ENCODE measurements at regions not wholly inside any gene's neighbourhood (a gene's known extent, or its start where the extent isn't known, plus 50 kb on each side); places are given as distances from the start of the nearest gene placed in this dataset.

- H3K27ac ChIP-seq (ENCODE audit: low read depth in 2 of 2, low read length in 1 of 2), result no peak overlapping the region
- H3K9me3 ChIP-seq (ENCODE audit: control insufficient read depth in 2 of 2, insufficient read depth in 1 of 2, low read depth in 1 of 2, low read length in 1 of 2), result no peaks in the 10 kb centered on the region
- H3K36me3 ChIP-seq (ENCODE audit: control insufficient read depth in 2 of 2, insufficient read depth in 2 of 2, low read length in 1 of 2), result no peaks in the 10 kb centered on the region
- WGBS, 2 donors, result 43 to 52% methylated on average over 4 of the region's 4 CpGs
- no peak overlapping the region for H3K4me3 ChIP-seq (ENCODE audit: low read depth in 1 of 2, low read length in 2 of 2)
- H3K27me3 ChIP-seq (ENCODE audit: control insufficient read depth in 1 of 2, insufficient read depth in 2 of 2, low read length in 2 of 2), result no peaks in the 10 kb centered on the region
- peaks cover 0 to 2% of the 10 kb centered on the region in 2 donors for H3K4me1 ChIP-seq (ENCODE audit: control insufficient read depth in 2 of 2, insufficient read depth in 2 of 2, low read length in 1 of 2)
These were observed 311.8 kb upstream of the DMRT1 start for GRCh38 chr9:529731-530130.

GRCh38 chr9:530681-531080 is 310.8 kb upstream of the DMRT1 start:
- H3K36me3 ChIP-seq (ENCODE audit: control insufficient read depth in 2 of 2, insufficient read depth in 2 of 2, low read length in 1 of 2), result no peaks in the 10 kb centered on the region
- peaks cover 5 to 6% of the 10 kb centered on the region in 2 donors for H3K4me1 ChIP-seq (ENCODE audit: control insufficient read depth in 2 of 2, insufficient read depth in 2 of 2, low read length in 1 of 2)
- WGBS, 2 donors, result 23 to 32% methylated on average over 3 of the region's 3 CpGs
- no peaks in the 10 kb centered on the region for H3K27me3 ChIP-seq (ENCODE audit: control insufficient read depth in 1 of 2, insufficient read depth in 2 of 2, low read length in 2 of 2)
- no peak overlapping the region for H3K4me3 ChIP-seq (ENCODE audit: low read depth in 1 of 2, low read length in 2 of 2)
- peak overlapping the region in 1 of 2 donors; percentile 35 for H3K27ac ChIP-seq (ENCODE audit: low read depth in 2 of 2, low read length in 1 of 2)
- H3K9me3 ChIP-seq (ENCODE audit: control insufficient read depth in 2 of 2, insufficient read depth in 1 of 2, low read depth in 1 of 2, low read length in 1 of 2), result no peaks in the 10 kb centered on the region

GRCh38 chr9:532707-533106 is 308.8 kb upstream of the DMRT1 start:
- H3K27me3 ChIP-seq (ENCODE audit: control insufficient read depth in 1 of 2, insufficient read depth in 2 of 2, low read length in 2 of 2), result no peaks in the 10 kb centered on the region
- peaks cover 5 to 6% of the 10 kb centered on the region in 2 donors for H3K4me1 ChIP-seq (ENCODE audit: control insufficient read depth in 2 of 2, insufficient read depth in 2 of 2, low read length in 1 of 2)
- no peaks in the 10 kb centered on the region for H3K36me3 ChIP-seq (ENCODE audit: control insufficient read depth in 2 of 2, insufficient read depth in 2 of 2, low read length in 1 of 2)
- H3K9me3 ChIP-seq (ENCODE audit: control insufficient read depth in 2 of 2, insufficient read depth in 1 of 2, low read depth in 1 of 2, low read length in 1 of 2), result no peaks in the 10 kb centered on the region
- 47 to 51% methylated on average over 6 of the region's 6 CpGs for WGBS, 2 donors
- H3K4me3 ChIP-seq (ENCODE audit: low read depth in 1 of 2, low read length in 2 of 2), result no peak overlapping the region
- H3K27ac ChIP-seq (ENCODE audit: low read depth in 2 of 2, low read length in 1 of 2), result no peak overlapping the region

- H3K4me1 ChIP-seq (ENCODE audit: control insufficient read depth in 2 of 2, insufficient read depth in 2 of 2, low read length in 1 of 2), result peaks cover 5 to 6% of the 10 kb centered on the region in 2 donors
- H3K27ac ChIP-seq (ENCODE audit: low read depth in 2 of 2, low read length in 1 of 2), result no peak overlapping the region
- H3K9me3 ChIP-seq (ENCODE audit: control insufficient read depth in 2 of 2, insufficient read depth in 1 of 2, low read depth in 1 of 2, low read length in 1 of 2), result no peaks in the 10 kb centered on the region
- H3K4me3 ChIP-seq (ENCODE audit: low read depth in 1 of 2, low read length in 2 of 2), result no peak overlapping the region
- no peaks in the 10 kb centered on the region for H3K27me3 ChIP-seq (ENCODE audit: control insufficient read depth in 1 of 2, insufficient read depth in 2 of 2, low read length in 2 of 2)
- no peaks in the 10 kb centered on the region for H3K36me3 ChIP-seq (ENCODE audit: control insufficient read depth in 2 of 2, insufficient read depth in 2 of 2, low read length in 1 of 2)
- WGBS, 2 donors, result 25 to 30% methylated on average over 4 of the region's 4 CpGs
These were observed 306.6 kb upstream of the DMRT1 start for GRCh38 chr9:534886-535285.

GRCh38 chr9:535356-535755 is 306.1 kb upstream of the DMRT1 start:
- Histone ChIP-seq H3K27me3 (ENCODE audit: control insufficient read depth in 1 of 2, insufficient read depth in 2 of 2, low read length in 2 of 2) (no peaks in the 10 kb centered on the region), H3K36me3 (ENCODE audit: control insufficient read depth in 2 of 2, insufficient read depth in 2 of 2, low read length in 1 of 2) (no peaks in the 10 kb centered on the region), H3K4me3 (ENCODE audit: low read depth in 1 of 2, low read length in 2 of 2) (no peak overlapping the region), H3K27ac (ENCODE audit: low read depth in 2 of 2, low read length in 1 of 2) (no peak overlapping the region), H3K4me1 (ENCODE audit: control insufficient read depth in 2 of 2, insufficient read depth in 2 of 2, low read length in 1 of 2) (peaks cover 5 to 6% of the 10 kb centered on the region in 2 donors), H3K9me3 (ENCODE audit: control insufficient read depth in 2 of 2, insufficient read depth in 1 of 2, low read depth in 1 of 2, low read length in 1 of 2) (no peaks in the 10 kb centered on the region)
- WGBS, 2 donors, result 74 to 77% methylated on average over 4 of the region's 4 CpGs

GRCh38 chr9:536597-537511 is 304.6 kb upstream of the DMRT1 start:
- Histone ChIP-seq H3K27ac (ENCODE audit: low read depth in 2 of 2, low read length in 1 of 2) (no peak overlapping the region), H3K36me3 (ENCODE audit: control insufficient read depth in 2 of 2, insufficient read depth in 2 of 2, low read length in 1 of 2) (no peaks in the 10 kb centered on the region), H3K9me3 (ENCODE audit: control insufficient read depth in 2 of 2, insufficient read depth in 1 of 2, low read depth in 1 of 2, low read length in 1 of 2) (no peaks in the 10 kb centered on the region), H3K4me1 (ENCODE audit: control insufficient read depth in 2 of 2, insufficient read depth in 2 of 2, low read length in 1 of 2) (peaks cover 4 to 5% of the 10 kb centered on the region in 2 donors), H3K27me3 (ENCODE audit: control insufficient read depth in 1 of 2, insufficient read depth in 2 of 2, low read length in 2 of 2) (no peaks in the 10 kb centered on the region), H3K4me3 (ENCODE audit: low read depth in 1 of 2, low read length in 2 of 2) (no peak overlapping the region)
- WGBS, 2 donors, result 48 to 60% methylated on average over 11 of the region's 11 CpGs

- Histone ChIP-seq H3K4me1 (ENCODE audit: control insufficient read depth in 2 of 2, insufficient read depth in 2 of 2, low read length in 1 of 2) (peaks cover 0 to 3% of the 10 kb centered on the region in 2 donors), H3K4me3 (ENCODE audit: low read depth in 1 of 2, low read length in 2 of 2) (no peak overlapping the region), H3K27ac (ENCODE audit: low read depth in 2 of 2, low read length in 1 of 2) (no peak overlapping the region), H3K36me3 (ENCODE audit: control insufficient read depth in 2 of 2, insufficient read depth in 2 of 2, low read length in 1 of 2) (no peaks in the 10 kb centered on the region), H3K27me3 (ENCODE audit: control insufficient read depth in 1 of 2, insufficient read depth in 2 of 2, low read length in 2 of 2) (no peaks in the 10 kb centered on the region), H3K9me3 (ENCODE audit: control insufficient read depth in 2 of 2, insufficient read depth in 1 of 2, low read depth in 1 of 2, low read length in 1 of 2) (no peaks in the 10 kb centered on the region)
- 48 to 76% methylated on average over 4 of the region's 4 CpGs for WGBS, 2 donors
These were observed 298.0 kb upstream of the DMRT1 start for GRCh38 chr9:543478-543877.

- Histone ChIP-seq H3K4me3 (ENCODE audit: low read depth in 1 of 2, low read length in 2 of 2) (no peak overlapping the region), H3K36me3 (ENCODE audit: control insufficient read depth in 2 of 2, insufficient read depth in 2 of 2, low read length in 1 of 2) (peaks cover 0 to 2% of the 10 kb centered on the region in 2 donors), H3K27ac (ENCODE audit: low read depth in 2 of 2, low read length in 1 of 2) (peak overlapping the region in 1 of 2 donors; percentile 53), H3K9me3 (ENCODE audit: control insufficient read depth in 2 of 2, insufficient read depth in 1 of 2, low read depth in 1 of 2, low read length in 1 of 2) (no peaks in the 10 kb centered on the region), H3K4me1 (ENCODE audit: control insufficient read depth in 2 of 2, insufficient read depth in 2 of 2, low read length in 1 of 2) (peaks cover 0 to 3% of the 10 kb centered on the region in 2 donors), H3K27me3 (ENCODE audit: control insufficient read depth in 1 of 2, insufficient read depth in 2 of 2, low read length in 2 of 2) (no peaks in the 10 kb centered on the region)
- WGBS, 2 donors, result 58 to 67% methylated on average over 7 of the region's 7 CpGs
These were observed 296.0 kb upstream of the DMRT1 start for GRCh38 chr9:545480-545879.

GRCh38 chr9:546235-546634 is 295.3 kb upstream of the DMRT1 start:
- Histone ChIP-seq H3K9me3 (ENCODE audit: control insufficient read depth in 2 of 2, insufficient read depth in 1 of 2, low read depth in 1 of 2, low read length in 1 of 2) (no peaks in the 10 kb centered on the region), H3K27me3 (ENCODE audit: control insufficient read depth in 1 of 2, insufficient read depth in 2 of 2, low read length in 2 of 2) (no peaks in the 10 kb centered on the region), H3K36me3 (ENCODE audit: control insufficient read depth in 2 of 2, insufficient read depth in 2 of 2, low read length in 1 of 2) (peaks cover 0 to 2% of the 10 kb centered on the region in 2 donors), H3K4me3 (ENCODE audit: low read depth in 1 of 2, low read length in 2 of 2) (no peak overlapping the region), H3K27ac (ENCODE audit: low read depth in 2 of 2, low read length in 1 of 2) (peak overlapping the region; percentile 41 to 55), H3K4me1 (ENCODE audit: control insufficient read depth in 2 of 2, insufficient read depth in 2 of 2, low read length in 1 of 2) (peaks cover 0 to 3% of the 10 kb centered on the region in 2 donors)
- 53 to 55% methylated on average over 3 of the region's 3 CpGs for WGBS, 2 donors

GRCh38 chr9:546797-547223 is 294.7 kb upstream of the DMRT1 start:
- Histone ChIP-seq H3K4me3 (ENCODE audit: low read depth in 1 of 2, low read length in 2 of 2) (no peak overlapping the region), H3K27ac (ENCODE audit: low read depth in 2 of 2, low read length in 1 of 2) (peak overlapping the region in 1 of 2 donors; percentile 12), H3K9me3 (ENCODE audit: control insufficient read depth in 2 of 2, insufficient read depth in 1 of 2, low read depth in 1 of 2, low read length in 1 of 2) (no peaks in the 10 kb centered on the region), H3K27me3 (ENCODE audit: control insufficient read depth in 1 of 2, insufficient read depth in 2 of 2, low read length in 2 of 2) (no peaks in the 10 kb centered on the region), H3K4me1 (ENCODE audit: control insufficient read depth in 2 of 2, insufficient read depth in 2 of 2, low read length in 1 of 2) (peaks cover 0 to 3% of the 10 kb centered on the region in 2 donors), H3K36me3 (ENCODE audit: control insufficient read depth in 2 of 2, insufficient read depth in 2 of 2, low read length in 1 of 2) (peaks cover 0 to 2% of the 10 kb centered on the region in 2 donors)
- 14 to 21% methylated on average over 3 of the region's 3 CpGs for WGBS, 2 donors

Data from esophagus (tissue), 2 donors.